OCI-LY7 (cell line): ENCODE measurements at regions not wholly inside any gene's neighbourhood (a gene's known extent, or its start where the extent isn't known, plus 50 kb on each side); places are given as distances from the start of the nearest gene placed in this dataset.

Experiments used
- CTCF ChIP-seq: fragments of 200-600 bp; sonication (generic); conservative IDR thresholded peaks from 2 replicates; pipeline ENCODE4 v1.5.1; 2014; ENCODE audit warnings: mild to moderate bottlenecking, antibody characterized with exemption, low read length, moderate library complexity, mixed read lengths
- EZH2phosphoT487 ChIP-seq: fragments of 200-600 bp; sonication (generic); IDR thresholded peaks from 2 replicates; pipeline ENCODE4 v1.6.1; 2018; ENCODE audit warnings: low read depth, borderline replicate concordance, mild to moderate bottlenecking, mixed run types, antibody characterized with exemption, low read length, moderate library complexity, mixed read lengths

DNA sequence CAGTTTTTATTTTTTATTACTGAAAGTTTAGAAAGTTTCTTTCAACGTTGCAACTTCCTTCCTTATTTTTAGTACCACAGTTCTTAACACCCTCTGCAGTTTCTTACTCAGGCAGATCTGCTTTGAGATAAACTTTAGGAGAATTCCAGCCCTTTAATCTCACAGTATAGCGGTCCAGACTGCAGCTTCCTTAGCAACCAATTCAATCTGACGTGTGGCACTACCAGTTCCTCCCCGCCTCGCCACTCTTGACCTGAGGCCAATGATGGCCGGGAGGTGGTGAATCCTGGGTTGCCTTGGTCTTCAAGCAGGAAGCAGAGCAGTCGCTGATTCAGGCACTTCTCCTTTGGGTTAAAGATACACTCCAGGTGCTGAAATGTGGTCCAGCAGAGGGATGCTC lies 334.3 kb upstream of the TRPC7 start:
- no peak for TF ChIP-seq CTCF
- TF ChIP-seq EZH2phosphoT487: no peak
